ENCODE measurements at regions not wholly inside any gene's neighbourhood (a gene's known extent, or its start where the extent isn't known, plus 50 kb on each side); places are given as distances from the start of the nearest gene placed in this dataset.

DNA sequence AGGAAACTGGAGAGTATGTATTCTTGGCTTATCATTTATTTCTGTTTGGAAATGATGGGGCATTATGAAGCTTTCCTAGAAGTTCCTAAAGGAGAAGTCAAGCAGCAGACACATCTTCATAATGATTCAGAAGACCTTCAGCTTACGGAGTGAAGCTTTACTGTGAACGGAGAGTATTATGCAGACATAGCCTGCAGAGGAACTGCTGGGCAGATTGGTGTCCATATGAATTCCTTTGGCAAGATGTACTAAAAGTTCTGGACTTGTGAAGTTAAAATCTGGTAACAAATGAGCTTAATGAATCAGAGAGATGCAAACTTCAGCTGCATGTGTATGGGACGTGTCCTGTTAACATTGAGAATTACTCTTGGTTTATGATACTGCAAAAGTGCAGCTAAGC, 60.1 kb downstream of the NABP1 start:
- DNase-seq (ENCODE audit: low read depth, low spot score), result no peak

DNA sequence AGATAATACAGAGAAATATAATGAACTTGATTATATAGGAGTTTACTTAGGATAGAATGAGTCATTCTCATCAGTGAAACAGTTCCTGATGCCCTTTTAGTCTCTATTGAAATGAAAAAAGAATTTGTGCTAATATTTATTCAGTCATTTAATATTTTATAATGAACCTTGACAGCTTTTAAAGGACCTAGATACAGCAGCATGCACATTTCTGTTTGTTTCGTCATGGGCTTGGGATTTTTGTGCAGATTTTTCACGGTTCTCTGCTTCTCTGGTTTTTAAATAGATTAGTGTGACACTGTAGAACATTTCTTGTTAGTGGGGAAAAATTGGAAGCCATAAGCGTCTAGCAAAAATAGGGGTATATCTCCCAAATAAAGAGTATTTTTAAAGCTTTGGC, 60.7 kb downstream of the NABP1 start:
- DNase-seq (ENCODE audit: low read depth, low spot score), result peak; percentile 43

DNA sequence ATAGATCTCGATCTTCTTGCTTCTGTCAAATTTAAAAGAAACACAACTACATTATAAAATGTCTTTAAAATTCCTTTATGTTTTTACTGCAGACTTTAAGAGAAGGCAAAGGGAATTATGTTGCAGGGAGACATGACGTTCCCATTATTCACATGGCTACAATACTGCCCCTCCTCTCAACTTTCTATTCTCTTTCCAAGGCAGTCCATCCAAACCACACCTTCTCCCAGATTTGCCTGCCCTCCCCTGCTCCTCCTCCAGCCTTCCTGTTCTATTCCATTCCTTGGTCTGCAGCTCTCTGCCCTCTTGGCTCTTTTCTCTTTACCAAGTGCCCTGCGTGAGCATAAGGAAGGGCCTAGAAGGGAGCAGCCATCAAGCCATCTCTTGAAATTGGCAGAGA, 61.3 kb downstream of the NABP1 start:
- no peak for DNase-seq (ENCODE audit: low read depth, low spot score)

DNA sequence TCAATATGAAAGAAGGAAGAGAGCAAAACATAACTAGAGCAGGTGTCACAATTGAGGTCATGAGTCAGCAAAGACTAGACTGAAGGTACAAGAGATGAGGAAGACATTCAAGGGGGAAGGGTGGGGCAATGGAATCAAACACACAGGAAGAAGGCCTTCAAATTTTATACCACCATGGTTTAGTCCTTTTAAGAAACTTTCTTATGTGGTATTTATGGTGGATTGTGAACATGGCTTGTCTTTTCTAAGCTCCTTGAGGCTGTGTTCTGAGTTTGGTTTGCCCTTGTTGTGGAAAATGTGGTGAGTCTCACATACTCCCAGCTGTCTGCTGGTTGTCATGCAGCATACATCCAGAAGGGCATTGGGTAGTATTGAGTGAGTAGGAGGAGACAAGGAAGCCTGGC, 62.1 kb downstream of the NABP1 start:
- DNase-seq (ENCODE audit: low read depth, low spot score), result peak; percentile 12

DNA sequence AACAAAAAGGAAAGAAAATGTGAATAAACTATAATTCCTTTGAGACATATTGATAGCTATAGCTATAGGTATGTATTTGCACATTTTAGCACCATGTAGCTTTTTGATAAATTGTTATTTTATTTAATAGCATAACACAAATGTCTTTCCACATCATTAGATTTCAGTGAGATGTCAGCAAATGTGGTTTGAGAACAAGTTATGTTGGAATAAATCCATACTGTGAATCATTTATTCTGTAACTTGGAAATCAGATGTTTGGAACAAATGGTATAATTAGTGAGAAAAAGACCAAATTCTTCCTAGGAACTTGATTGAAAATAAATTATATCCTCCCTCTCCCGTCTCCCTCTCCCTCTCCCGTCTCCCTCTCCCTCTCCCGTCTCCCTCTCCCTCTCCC, 62.8 kb downstream of the NABP1 start:
- no peak for DNase-seq (ENCODE audit: low read depth, low spot score)

DNA sequence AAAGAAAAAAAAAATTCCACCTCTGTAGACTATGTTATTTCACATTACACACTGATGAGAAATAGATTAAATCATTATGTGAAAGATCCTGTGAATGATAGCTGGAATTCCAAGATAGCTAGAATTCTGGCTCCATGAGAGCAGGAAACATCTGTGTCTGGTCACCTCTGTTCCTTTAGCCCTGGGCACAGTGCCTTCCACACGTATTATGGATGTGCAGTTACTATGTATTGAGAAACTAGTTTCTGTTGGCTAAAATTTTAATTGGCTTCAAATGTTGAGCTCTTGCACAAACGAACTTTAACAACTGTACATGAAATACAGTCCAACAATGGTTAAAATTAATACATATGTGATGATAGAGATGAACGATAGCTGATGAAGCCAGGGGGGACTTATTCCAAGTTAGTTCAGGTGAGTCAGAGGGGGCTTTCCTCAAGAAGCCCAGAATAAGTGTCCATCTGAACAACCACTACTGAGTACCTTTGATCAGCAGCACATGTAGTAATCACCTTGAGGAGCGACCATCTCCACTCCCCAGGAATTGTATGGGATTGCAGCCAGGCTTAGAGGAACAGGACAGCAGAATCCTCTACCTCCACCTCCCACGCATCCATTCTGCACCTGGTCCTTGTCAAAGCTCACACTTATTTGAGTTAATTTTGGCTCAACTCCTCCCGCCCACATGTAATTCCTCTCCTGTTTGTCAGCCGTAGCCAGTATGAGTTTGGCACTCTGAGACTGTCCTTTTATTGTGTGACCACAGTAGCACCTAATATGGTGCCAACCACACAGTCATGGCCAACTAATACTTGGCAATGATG, 68.6 kb downstream of the NABP1 start:
- peak; percentile 29 for DNase-seq (ENCODE audit: low read depth, low spot score)

DNA sequence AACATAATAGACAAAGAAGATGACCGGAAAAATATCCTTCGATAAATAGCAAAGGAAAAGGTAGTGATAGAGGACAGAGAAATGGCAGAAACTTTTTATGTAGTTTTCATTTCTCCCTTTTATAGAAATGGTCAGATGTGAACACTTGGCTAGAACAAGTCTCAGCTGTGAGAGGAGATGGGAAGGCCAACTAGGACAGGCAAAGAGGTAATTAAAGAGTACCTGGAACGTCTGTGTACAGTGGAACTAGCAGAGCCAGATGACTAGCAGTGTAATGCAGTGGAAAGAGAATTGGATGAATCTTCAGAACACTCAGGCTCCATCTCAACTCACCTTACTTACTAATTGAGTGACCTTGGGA, 69.2 kb downstream of the NABP1 start:
- no peak for DNase-seq (ENCODE audit: low read depth, low spot score)

DNA sequence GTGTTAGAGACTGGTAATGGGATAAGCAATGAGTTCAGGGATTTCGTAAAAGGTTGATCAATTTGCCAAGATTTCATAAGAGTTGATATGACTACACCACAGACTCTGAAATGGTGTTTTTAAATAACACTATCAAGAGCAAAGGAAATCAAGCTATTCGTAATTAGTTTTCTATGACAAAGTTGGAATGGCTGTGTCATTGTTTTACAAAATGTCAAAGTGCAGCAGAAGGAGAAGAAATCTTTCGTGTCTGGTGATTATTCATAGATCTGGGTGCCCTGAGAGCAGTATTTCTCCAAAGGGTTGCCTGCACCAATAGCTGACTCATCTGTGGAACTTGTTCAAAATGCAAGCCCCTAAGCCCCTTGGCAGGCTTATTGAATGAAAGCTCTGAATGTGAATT, 70.1 kb downstream of the NABP1 start:
- DNase-seq (ENCODE audit: low read depth, low spot score), result peak; percentile 75

DNA sequence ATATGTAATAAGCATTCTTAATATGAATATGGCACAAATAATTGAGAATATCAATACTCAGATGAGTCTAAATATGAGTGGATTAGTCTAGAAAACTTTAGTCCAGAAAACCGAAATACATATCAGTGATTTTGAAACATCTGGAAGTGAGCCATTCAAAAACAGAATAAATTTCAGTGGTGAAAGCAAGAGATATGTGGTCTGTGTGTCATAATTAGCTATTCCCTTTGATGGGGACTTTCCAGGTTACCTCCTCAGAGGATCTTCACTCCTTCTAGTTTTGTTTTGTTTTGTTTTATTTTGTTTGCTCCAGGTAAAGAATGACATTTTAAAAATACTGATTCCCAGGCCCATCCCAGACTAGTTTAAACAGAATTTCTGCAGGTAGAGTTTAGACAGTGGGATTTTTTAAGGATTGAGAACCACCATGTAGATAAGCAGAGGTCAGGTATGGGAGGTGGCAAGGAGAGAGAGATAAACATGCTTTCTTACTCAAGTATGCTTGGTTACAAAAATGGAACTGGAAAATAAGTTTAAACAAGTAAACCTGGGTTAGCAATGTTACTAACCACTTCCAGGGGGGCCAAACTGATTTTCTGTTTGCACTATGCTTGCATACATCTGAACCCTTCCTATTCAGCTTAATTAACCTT, 70.7 kb downstream of the NABP1 start:
- no peak for DNase-seq (ENCODE audit: low read depth, low spot score)

DNA sequence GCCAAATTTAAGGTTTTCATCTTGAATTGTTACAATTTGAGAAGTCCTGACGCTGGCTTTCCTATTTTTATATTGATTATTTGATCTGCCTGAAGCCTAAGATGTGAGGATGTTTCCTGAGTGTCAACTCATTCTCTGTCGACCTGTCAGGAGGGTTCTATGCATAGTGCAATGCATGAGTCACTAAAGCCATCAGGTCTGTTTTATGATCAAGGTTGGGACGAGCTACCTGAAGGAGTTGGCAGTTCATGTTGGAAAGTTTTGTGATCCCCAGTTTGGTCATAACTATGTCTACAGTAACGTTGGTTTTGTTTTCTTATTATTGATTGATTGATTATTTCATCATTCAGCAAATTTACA, 71.2 kb downstream of the NABP1 start:
- DNase-seq (ENCODE audit: low read depth, low spot score), result no peak

DNA sequence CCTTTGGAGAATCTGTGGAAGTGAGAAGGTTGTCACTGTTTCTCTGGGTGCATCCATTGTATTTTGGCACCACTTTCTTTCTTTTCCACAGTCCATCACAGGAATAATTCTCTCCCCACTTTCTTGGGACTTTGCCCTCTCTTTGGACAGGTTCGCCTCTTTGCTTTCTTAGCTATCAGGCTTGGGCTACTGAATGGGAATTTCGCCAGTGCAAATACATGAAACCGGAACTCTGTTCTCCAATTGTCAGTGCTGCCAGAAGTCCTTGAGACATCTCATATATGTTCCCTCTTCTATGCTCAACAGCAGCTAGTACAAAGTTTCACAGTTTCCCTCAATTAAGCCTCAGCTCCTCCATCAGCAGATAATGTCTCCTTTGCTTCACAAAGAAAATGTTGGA, 76.2 kb downstream of the NABP1 start:
- DNase-seq (ENCODE audit: low read depth, low spot score), result no peak

DNA sequence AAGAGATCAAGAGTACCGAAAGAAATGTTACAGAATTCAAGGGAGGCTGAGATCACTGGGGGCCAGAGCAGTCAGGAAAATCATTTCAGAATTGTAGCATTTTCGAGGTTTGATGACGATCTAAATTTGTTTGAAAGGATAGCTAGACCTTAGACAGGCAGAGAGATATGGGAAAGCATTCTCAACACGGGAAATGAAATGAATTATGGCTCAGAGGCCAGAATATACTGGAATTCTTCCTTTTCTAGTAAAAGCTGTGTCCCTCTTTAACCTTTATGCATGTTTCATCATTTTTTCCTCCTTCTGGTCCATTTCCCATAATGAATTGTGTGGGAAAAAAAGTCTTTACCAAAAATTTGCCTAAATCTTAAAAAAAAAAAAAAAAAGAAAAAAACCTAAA, 78.8 kb downstream of the NABP1 start:
- DNase-seq (ENCODE audit: low read depth, low spot score), result no peak

DNA sequence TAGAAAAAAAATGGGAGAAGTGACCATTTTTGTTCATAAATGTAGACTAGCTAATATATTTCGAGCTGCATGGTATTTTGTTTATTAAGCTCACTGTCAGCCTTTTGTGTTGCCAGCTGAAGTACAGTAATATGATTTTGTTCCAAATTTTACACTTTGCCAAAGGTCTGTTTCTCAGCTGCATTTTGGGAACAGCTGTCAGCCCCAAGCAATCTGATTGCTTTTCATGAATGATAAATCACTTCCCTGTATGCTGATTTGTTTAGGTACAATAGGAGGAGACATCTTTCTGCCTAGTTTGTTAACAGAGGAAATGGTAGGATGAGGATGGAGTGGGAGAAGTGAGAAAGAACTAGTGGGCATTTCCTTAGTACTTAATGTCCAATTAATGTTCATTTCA, 79.3 kb downstream of the NABP1 start:
- no peak for DNase-seq (ENCODE audit: low read depth, low spot score)

DNA sequence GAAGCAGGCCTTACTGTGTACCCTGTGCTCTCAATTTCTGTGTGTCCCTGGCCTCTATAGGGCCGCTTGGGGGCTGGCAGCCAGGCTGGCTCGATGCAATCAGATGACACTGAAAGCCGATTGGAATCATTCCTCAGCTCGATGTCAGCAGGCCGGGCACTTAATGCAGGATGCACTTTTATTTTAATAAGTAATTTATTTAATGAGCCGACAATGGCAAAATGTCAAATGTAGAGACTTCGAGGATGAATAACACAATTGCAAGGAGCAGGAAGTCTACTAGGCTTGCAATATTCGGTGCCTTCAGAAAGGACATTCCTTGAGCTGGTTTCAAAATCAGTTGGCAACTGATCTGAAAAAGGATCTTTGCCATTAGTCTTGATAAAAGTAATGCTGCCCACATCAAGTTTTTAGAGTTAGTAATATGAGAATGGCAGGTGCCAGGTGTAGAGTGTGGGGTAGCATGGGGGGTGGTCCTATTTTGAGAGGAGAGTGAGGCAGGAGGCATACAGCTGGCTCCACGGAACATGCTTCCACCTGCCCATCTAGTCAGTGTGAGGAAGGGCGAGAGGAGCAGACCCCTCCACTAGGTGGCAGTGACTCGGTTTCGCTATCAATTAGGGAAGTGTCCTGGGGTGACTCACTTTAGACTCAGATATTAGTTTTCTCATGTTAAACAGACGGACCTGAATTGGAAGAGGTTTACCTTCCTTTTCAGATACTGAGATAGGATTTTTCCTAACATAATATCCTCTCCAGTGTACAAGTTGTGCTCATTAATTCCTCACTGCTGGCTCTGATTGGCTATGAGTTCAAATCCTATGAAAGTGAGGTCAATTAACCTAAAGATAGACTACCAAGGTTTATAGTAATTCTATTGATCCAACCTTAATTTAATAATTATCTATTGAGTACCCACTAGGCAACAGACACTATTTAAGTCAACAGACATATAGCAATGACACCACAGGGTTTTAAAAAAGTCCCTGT, 80.9 kb downstream of the NABP1 start:
- peak; percentile 48 for DNase-seq (ENCODE audit: low read depth, low spot score)

DNA sequence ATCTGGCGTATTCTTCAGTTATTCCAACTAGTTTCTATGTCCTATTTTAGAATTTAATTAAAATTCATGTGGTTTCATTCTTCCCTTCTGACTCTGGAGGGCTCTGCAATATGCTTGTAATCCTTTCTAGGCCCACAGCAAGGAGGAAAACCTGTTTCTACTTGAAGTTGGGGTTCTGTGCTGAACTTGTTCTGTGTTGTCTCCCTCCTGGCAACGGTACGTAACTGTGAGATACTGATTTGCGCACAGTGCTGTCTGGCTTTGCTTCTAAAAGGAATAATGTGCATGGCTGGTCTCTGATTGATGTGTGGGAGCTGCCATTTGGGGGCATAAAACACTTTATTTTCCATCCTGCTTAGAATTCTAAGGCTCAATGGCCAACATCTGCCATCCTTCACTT, 81.7 kb downstream of the NABP1 start:
- no peak for DNase-seq (ENCODE audit: low read depth, low spot score)

DNA sequence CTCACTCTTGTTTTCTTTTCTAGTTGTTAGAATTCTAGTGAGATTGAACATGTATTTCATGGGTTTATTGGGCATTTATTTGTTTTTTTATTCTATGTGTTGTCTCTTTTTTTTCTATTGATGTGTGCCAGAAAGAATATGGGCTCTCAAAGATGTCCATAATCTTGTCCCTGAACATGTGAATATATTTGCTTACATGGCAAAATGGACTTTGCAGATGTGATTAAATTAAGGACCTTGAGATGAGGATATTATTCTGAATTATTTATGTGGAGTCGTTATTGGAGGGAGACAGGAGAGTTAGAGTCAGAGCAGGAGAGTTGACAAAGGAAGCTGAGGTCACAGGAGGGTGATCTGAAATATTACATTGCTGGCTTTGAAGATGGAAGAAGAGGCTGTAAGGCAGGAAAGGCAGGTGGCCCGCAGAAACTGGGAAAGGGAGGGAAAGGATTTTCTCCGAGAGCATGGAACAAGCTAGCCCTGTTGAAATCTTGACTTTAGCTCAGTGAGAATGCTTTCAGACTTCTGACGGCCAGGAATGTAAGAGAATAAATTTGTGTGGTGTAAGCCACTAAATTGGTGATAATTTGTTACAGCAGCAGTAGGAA, 82.8 kb downstream of the NABP1 start:
- no peak for DNase-seq (ENCODE audit: low read depth, low spot score)

DNA sequence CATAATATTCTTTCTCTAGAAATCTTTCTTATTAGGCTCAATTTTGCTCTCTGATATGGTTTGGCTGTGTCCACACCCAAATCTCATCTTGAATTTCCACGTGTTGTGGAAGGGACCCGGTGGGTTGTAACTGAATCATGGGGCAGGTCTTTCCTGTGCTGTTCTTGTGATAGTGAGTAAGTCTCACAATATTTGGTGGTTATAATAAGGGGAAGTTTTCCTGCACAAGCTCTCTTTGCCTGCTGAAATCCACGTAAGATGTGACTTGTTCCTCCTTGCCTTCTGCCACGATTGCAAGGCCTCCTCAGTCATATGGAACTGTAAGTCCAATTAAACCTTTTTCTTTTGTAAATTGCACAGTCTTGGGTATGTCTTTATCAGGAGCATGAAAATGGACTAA, 73.8 kb downstream of the CAVIN2 start:
- no peak for DNase-seq (ENCODE audit: low read depth, low spot score)

DNA sequence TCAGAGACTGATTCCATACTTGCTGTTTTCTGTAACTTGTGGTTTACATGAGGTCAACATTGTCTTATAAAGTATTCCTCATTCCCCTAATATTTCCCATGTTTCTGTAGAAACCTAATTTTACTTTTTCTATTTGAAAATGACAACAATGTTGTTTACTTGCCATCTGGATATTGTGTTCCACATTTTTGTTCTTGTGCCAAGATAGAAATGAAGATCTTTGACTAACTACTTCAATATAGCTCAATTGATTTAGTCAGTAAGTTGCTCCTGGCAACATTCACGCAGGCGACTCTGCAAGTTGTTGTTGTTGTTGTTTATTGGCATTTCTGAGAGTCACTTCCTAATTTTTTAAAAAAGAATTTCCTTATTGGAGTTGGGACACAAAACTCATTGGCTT, 69.5 kb downstream of the CAVIN2 start:
- DNase-seq (ENCODE audit: low read depth, low spot score), result no peak

DNA sequence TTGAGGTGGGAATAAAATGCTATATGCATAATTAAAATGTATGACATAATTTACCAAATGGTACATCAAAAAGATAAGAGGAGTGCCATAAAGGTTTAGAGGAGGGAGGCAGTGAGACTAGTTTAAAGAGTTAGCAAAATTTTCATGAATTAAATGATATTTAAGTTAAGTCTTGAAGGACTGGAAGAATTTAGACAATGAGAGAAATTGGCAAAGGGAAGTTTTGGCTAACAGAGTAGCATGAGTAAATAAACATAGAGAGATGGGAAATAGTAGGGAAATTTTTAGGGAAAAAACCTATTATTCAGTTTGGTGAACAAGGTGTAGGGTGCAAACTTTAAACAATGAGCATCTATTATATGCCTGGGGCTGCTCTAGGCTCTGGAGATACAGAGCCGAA, 68.8 kb downstream of the CAVIN2 start:
- DNase-seq (ENCODE audit: low read depth, low spot score), result no peak

DNA sequence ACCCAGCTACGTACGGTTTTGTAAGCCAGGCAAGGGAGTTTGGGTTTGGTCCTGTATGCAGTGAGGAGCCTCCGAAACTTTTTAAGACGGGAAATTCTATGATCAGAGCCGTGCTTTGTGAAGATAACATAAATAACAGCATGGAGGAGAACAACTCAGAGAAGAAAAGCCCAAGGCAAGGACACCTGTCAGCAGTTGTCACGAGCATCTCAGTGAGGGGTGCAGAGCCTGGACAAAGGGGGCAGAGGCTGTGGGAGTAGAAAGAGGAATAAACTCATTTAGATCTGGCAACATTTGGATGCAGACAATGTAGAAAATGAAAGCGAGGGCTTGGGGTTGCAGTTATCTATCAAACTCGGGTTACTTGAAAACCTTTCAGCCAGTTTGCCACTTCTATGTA, 64.5 kb downstream of the CAVIN2 start:
- DNase-seq (ENCODE audit: low read depth, low spot score), result no peak

DNA sequence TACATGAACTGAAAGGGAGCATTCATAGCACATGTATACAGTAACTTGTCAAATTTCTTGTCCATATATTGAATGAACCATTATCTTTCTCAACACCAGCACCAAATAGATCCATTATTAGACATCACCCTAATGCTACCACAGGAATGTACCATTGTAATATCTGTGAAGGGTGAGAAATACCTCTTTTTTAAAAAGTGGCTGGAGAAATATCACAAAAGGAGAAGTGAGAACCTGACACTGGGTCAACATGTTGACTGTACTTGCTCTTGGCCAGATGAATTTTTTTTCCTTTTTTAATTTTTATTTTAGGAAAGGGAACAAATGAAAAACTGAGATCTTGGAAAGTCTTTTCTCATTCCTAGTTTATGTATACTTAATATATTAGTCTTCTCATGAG, 63.5 kb downstream of the CAVIN2 start:
- no peak for DNase-seq (ENCODE audit: low read depth, low spot score)
